OCI-LY3 (cell line): ENCODE measurements at regions not wholly inside any gene's neighbourhood (a gene's known extent, or its start where the extent isn't known, plus 50 kb on each side); places are given as distances from the start of the nearest gene placed in this dataset.

Experiments
- EZH2phosphoT487 ChIP-seq: fragments of 200-600 bp; shearing (Covaris generic); IDR thresholded peaks from 2 replicates; pipeline ENCODE4 v1.6.1; 2018; ENCODE audit warnings: antibody characterized with exemption, mixed run types, low read depth
- TF ChIP-seq, protein P1 (sequence below): fragments of 200-600, 300-600 bp; sonication (generic); IDR thresholded peaks from 2 replicates; pipeline ENCODE4 v1.5.1; 2014; ENCODE audit warnings: antibody characterized with exemption, low read length, low read depth

DNA sequence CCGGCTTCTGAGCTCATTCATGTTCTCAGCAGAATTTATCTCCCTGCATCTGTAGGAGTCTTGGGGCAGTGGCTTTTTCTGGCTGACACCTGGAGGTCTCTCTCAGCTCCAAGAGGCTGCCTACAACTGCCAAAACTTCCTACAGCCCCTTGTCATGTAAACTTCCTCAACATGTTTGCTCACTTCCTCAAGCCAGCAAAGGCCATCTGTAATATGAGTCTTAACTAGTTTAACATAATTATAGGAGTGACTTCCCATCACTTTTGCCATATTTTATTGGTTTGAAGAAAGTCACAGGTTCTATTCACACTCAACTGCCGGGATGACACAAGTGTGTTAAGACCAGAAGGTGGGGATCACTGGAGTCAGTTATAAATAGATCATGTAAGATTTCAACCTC is 194.0 kb downstream of the VRK1 start:
- TF ChIP-seq, protein P1, sequence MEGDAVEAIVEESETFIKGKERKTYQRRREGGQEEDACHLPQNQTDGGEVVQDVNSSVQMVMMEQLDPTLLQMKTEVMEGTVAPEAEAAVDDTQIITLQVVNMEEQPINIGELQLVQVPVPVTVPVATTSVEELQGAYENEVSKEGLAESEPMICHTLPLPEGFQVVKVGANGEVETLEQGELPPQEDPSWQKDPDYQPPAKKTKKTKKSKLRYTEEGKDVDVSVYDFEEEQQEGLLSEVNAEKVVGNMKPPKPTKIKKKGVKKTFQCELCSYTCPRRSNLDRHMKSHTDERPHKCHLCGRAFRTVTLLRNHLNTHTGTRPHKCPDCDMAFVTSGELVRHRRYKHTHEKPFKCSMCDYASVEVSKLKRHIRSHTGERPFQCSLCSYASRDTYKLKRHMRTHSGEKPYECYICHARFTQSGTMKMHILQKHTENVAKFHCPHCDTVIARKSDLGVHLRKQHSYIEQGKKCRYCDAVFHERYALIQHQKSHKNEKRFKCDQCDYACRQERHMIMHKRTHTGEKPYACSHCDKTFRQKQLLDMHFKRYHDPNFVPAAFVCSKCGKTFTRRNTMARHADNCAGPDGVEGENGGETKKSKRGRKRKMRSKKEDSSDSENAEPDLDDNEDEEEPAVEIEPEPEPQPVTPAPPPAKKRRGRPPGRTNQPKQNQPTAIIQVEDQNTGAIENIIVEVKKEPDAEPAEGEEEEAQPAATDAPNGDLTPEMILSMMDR, result no peak
- no peak for TF ChIP-seq EZH2phosphoT487
